GM12873 (cell line): ENCODE measurements at regions not wholly inside any gene's neighbourhood (a gene's known extent, or its start where the extent isn't known, plus 50 kb on each side); places are given as distances from the start of the nearest gene placed in this dataset.

Source experiments
- TF ChIP-seq, protein P1 (sequence below): IDR thresholded peaks from 2 replicates; pipeline ENCODE4 v1.5.1; 2012; ENCODE audit warnings: low read depth, mild to moderate bottlenecking, moderate library complexity, low read length, control low read depth; ENCODE audit not compliant: insufficient read depth; ENCODE audit errors: missing control alignments

DNA sequence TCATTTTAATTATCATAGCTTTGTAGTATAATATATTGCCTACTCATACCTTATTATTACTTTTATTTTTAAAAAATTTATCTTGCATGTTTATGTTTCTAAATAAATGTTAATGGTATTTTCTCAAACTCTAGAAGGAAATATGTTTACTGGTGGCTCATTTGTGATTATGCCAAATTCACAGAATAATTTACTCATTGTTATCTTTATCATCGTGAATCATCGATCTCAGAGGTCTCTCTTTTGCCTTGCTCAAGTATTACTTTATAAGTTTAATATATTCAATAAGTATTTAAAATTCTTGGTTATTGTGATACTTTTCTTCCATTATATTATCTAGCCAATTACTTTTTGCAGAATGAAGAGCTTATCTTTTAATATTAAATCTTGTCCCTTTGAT, 836.7 kb upstream of the ADAMTS5 start:
- TF ChIP-seq, protein P1, sequence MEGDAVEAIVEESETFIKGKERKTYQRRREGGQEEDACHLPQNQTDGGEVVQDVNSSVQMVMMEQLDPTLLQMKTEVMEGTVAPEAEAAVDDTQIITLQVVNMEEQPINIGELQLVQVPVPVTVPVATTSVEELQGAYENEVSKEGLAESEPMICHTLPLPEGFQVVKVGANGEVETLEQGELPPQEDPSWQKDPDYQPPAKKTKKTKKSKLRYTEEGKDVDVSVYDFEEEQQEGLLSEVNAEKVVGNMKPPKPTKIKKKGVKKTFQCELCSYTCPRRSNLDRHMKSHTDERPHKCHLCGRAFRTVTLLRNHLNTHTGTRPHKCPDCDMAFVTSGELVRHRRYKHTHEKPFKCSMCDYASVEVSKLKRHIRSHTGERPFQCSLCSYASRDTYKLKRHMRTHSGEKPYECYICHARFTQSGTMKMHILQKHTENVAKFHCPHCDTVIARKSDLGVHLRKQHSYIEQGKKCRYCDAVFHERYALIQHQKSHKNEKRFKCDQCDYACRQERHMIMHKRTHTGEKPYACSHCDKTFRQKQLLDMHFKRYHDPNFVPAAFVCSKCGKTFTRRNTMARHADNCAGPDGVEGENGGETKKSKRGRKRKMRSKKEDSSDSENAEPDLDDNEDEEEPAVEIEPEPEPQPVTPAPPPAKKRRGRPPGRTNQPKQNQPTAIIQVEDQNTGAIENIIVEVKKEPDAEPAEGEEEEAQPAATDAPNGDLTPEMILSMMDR: no peak

DNA sequence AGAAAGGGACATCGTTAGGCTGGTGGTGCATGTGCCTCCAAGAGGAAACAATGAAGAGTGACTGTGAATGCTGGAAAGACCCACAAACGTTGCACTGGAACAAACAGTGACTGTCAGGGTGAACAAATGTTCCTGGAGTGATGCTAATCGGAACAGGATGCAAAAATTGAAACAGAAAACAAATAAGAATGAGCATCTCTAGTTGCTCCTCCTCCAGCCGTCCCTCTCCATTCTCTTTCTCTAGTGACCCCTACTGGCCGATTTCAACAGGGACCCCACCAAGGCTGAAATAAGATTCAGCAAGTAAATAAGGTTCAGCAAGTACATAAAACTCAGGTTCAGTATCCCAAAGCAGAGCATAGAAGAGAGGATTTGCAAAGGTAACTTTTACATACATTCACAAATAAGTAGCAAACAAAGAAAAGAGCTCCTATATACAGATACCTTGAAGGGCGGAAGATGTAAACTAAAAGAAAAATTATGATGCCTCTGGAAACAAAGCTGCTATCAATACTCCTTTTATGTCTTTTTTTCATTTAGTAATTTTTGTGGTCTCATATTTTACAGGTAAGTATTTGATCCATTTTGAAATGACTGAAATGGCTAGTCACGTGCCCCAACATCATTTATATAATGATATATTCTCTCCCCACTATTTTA, 836.1 kb upstream of the ADAMTS5 start:
- TF ChIP-seq, protein P1: peak; percentile 59

GRCh38 chr21:27799861-27800260, 833.0 kb upstream of the ADAMTS5 start:
- TF ChIP-seq, protein P1: no peak

DNA sequence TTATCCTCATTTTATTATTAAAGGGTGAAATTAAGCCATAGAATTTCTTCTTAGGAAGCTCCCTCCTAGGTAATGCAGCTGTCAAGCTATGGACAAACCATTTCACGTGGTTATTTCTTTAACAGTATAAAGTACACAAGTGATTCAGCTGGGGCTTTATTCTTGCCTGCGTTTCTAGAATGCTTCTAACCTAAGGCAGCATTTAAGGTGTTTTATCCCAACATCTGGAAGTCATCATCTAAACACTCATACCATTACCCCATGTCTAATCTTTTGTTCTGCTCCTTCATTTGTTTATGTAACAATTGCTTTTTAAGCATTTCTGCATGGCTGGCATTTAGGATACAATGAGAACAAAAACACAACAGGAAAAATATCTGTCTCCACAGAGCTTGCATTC, 829.2 kb upstream of the ADAMTS5 start:
- TF ChIP-seq, protein P1: no peak

DNA sequence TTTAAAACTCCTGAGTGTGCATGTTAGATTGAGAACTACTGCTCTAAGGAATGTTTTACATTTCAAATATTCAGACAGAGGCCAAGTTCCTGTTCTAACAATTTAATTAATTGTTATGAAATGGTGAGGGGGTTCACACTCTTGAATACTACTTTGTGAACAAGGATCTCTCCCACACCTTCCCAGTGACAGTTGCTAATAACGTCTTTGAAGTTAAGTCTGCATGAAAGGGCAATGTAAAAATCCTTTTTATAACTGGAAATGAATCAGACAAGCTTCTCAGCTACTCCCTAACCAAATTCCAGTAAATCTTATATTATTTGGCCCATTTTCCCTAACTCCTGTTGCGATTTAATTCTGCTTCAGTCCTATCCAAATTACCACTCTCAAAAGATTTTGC, 828.5 kb upstream of the ADAMTS5 start:
- TF ChIP-seq, protein P1: no peak

- TF ChIP-seq, protein P1: no peak
These were observed 827.0 kb upstream of the ADAMTS5 start for GRCh38 chr21:27793901-27794300.

- TF ChIP-seq, protein P1: no peak
These were observed 820.2 kb upstream of the ADAMTS5 start for GRCh38 chr21:27787046-27787445.

GRCh38 chr21:27779606-27780005, 812.7 kb upstream of the ADAMTS5 start:
- TF ChIP-seq, protein P1: no peak
